SJCRH30 (cell line): ENCODE measurements at regions not wholly inside any gene's neighbourhood (a gene's known extent, or its start where the extent isn't known, plus 50 kb on each side); places are given as distances from the start of the nearest gene placed in this dataset.

Source experiments
- DNase-seq, 2 experiments: peaks; one replicate each; pipeline ENCODE4 v3.0.0-alpha.2; 2015 to 2020
- H3K27ac ChIP-seq: fragments of 250-450 bp; sonication (Bioruptor Pico); 2 replicates; pipeline ENCODE4 v1.5.1; 2020; ENCODE audit warnings: mild to moderate bottlenecking, moderate library complexity
- H3K27me3 ChIP-seq: fragments of 250-450 bp; sonication (Bioruptor Pico); 2 replicates; pipeline ENCODE4 v1.5.1; 2020; ENCODE audit warnings: mild to moderate bottlenecking, moderate library complexity
- H3K36me3 ChIP-seq: fragments of 250-450 bp; sonication (Bioruptor Pico); 2 replicates; pipeline ENCODE4 v1.5.1; 2020; ENCODE audit warnings: mild to moderate bottlenecking, moderate library complexity
- H3K4me1 ChIP-seq: fragments of 250-450 bp; sonication (Bioruptor Pico); 2 replicates; pipeline ENCODE4 v1.5.1; 2020; ENCODE audit warnings: mild to moderate bottlenecking, moderate library complexity
- H3K4me3 ChIP-seq: fragments of 250-450 bp; sonication (Bioruptor Pico); 2 replicates; pipeline ENCODE4 v1.5.1; 2020; ENCODE audit warnings: mild to moderate bottlenecking, moderate library complexity
- H3K9me3 ChIP-seq: fragments of 250-450 bp; sonication (Bioruptor Pico); replicated peaks from 2 replicates; pipeline ENCODE4 v1.5.1; 2020; ENCODE audit warnings: mild to moderate bottlenecking, moderate library complexity

- no peaks in the 10 kb centered on the region for H3K36me3 ChIP-seq
- no peak for DNase-seq
- H3K4me1 ChIP-seq = peaks cover 8% of the 10 kb centered on the region
- peaks cover 23% of the 10 kb centered on the region for H3K27me3 ChIP-seq
- H3K4me3 ChIP-seq = no peak overlapping the region
- no peaks in the 10 kb centered on the region for H3K9me3 ChIP-seq
- no peak overlapping the region for H3K27ac ChIP-seq
Observed at GRCh38 chr2:120570001-120570400, 165.7 kb upstream of the GLI2 start.

DNA sequence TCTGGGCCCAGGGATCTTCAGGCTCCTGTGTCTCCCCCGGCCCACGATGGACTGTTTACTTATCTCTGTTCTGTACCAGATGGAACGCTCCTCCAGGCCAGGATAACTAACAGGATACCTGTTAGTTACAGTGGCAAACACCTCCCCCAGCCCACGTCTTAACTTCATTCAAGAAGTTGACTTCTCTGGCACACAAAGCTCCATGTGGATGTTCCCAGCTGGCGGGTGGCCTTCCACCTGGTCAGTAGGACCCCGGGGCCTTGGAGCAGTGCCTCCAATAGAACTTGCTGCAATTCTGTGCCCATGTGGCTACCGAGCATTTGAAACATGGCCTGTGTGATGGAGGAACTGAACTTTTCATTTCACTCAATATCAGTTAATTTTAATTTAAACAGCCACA, 165.1 kb upstream of the GLI2 start:
- Histone ChIP-seq H3K27me3 (peaks cover 22% of the 10 kb centered on the region), H3K4me3 (no peak overlapping the region), H3K36me3 (no peaks in the 10 kb centered on the region), H3K9me3 (no peaks in the 10 kb centered on the region), H3K27ac (no peak overlapping the region), H3K4me1 (peaks cover 8% of the 10 kb centered on the region)
- no peak for DNase-seq

DNA sequence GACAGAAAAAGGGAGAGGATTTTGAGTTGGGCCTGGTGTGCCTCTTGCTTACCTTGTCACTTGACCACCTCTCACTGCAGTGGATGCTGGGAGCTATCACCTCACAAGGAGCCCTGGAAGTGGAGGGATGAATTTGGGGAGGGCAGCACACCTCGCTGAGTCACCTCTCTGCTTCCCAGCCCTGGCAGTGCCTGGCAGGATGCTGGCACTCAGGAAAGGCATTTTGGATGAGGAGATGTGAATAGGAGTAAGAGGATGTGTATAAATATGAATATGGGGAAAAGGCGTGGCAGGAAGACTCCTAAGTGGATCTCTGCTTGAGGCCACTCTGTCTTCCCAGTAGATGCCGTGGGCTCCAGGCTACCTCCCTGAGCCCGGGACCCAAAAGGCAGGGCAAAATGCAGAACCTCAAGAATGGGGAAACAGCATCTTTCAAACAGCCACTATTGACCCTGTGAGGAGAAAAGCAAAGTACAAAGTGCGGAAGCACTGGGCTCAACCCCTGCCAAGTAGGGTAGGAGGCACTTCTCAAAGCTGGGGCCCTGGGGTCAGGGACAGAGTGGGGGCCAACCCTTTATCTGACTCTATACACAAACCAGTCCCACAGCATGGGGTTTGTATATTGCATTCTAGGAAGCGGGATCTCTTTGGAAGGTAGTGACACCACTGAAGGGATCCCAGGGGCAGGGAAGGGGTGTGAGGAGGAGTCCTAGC, 164.5 kb upstream of the GLI2 start:
- Histone ChIP-seq H3K27ac (no peak overlapping the region), H3K4me3 (no peak overlapping the region), H3K9me3 (no peaks in the 10 kb centered on the region), H3K4me1 (peaks cover 5% of the 10 kb centered on the region), H3K36me3 (no peaks in the 10 kb centered on the region), H3K27me3 (peaks cover 15% of the 10 kb centered on the region; the same call in 1 of the 2 replicates)
- DNase-seq = no peak

DNA sequence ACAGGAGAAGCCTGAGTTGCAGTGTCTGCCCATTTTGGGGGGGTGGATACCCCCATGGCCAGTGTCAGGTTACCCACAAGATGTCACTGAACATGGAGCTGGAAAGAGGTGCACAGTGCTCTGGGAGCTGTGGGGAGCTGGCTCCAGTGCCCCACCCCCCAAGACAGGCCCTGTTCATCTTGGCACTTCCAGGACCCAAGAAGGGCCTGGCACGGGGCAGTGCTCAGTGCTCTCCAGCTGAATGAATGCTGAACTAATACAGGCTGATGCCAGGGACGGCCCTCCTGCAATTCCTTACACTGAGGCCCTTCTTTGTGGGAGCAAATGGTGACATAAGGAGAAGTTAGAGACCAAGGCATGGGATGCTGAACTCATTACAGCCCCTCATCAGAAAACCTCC, 163.4 kb upstream of the GLI2 start:
- Histone ChIP-seq H3K27me3 (peaks cover 7% of the 10 kb centered on the region; the same call in 1 of the 2 replicates), H3K9me3 (no peaks in the 10 kb centered on the region), H3K27ac (no peak overlapping the region), H3K4me3 (no peak overlapping the region), H3K36me3 (no peaks in the 10 kb centered on the region), H3K4me1 (no peaks in the 10 kb centered on the region)
- DNase-seq = no peak

- Histone ChIP-seq H3K4me3 (no peak overlapping the region), H3K9me3 (no peaks in the 10 kb centered on the region), H3K27ac (no peak overlapping the region), H3K27me3 (no peaks in the 10 kb centered on the region), H3K4me1 (no peaks in the 10 kb centered on the region), H3K36me3 (no peaks in the 10 kb centered on the region)
- DNase-seq = no peak
Observed at GRCh38 chr2:120574620-120575019, 161.0 kb upstream of the GLI2 start.

DNA sequence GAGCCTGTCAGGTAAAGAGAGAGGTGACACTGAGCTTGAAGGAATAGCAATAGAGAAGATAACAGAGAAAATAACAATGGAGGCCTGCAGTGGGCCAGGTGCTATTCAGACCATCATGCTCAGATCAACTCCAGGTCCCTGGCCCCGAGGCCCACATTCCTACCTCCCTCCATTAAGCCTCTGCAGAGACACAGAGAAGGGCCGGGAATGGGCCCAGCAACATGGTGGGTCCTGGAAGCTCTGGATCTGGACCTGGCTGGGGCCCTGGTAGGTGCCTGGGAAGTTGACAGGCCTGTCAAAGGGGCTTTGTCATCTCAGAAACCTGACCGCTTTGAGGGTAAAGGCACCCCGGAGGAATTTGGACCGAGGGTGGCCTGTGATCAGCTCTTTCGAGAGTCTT, 159.7 kb upstream of the GLI2 start:
- no peak for DNase-seq
- Histone ChIP-seq H3K27me3 (no peaks in the 10 kb centered on the region), H3K27ac (no peak overlapping the region), H3K4me1 (no peaks in the 10 kb centered on the region), H3K9me3 (no peaks in the 10 kb centered on the region), H3K4me3 (no peak overlapping the region), H3K36me3 (no peaks in the 10 kb centered on the region)

DNA sequence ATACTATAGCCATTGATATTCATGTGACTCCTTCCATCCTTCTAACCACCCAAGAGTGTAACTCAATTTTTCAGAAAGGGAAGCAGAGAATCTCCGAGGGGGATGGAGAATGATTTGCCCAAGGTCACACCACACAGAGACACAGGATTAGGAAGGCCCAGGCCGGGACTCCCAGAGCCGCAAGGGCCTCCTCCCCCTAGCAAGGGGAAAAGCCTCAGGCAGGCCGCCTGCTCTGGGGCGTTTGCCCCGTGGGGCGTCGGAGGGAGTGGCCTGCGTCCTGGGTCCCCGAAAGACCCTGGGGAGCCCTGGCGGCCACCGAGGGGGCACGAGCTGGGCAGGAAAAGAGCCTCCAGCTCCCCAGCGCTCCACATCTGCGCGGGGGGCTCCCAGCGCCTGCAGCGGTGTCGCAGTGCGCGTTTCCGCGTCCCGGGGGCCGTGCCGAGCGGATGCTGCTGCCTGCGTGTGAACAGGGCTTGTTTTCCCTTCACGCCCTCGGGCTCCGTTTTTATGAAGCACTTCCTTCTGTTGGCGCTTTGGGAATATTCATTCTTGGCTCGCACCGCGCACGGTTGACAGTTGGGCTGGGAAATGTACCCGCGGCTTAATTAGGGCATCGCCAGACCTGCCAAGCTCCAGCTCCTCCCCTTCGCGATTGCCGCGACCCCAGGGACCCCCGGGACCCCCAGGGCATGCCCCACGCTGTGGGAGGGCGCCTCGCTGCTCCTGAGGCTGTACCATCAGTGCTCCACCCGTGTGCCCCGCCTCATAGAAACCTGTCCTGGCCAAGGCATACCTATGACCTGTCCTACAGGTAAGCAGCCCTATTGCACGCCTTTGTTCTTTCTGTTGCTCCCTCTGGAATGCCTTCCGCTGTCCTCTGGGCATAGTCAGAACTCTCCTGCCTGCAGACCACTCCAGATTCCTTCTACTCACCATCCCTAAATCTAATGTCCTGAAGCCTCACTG, 158.9 kb upstream of the GLI2 start:
- H3K4me3 ChIP-seq = no peak overlapping the region
- H3K36me3 ChIP-seq = no peaks in the 10 kb centered on the region
- H3K4me1 ChIP-seq = no peaks in the 10 kb centered on the region
- no peaks in the 10 kb centered on the region for H3K27me3 ChIP-seq
- H3K27ac ChIP-seq = no peak overlapping the region
- no peaks in the 10 kb centered on the region for H3K9me3 ChIP-seq
- no peak for DNase-seq

- no peaks in the 10 kb centered on the region for H3K4me1 ChIP-seq
- no peak for DNase-seq
- H3K27me3 ChIP-seq = no peaks in the 10 kb centered on the region
- no peak overlapping the region for H3K4me3 ChIP-seq
- no peaks in the 10 kb centered on the region for H3K36me3 ChIP-seq
- no peaks in the 10 kb centered on the region for H3K9me3 ChIP-seq
- no peak overlapping the region for H3K27ac ChIP-seq
Observed at GRCh38 chr2:120577721-120578295, 157.9 kb upstream of the GLI2 start.

DNA sequence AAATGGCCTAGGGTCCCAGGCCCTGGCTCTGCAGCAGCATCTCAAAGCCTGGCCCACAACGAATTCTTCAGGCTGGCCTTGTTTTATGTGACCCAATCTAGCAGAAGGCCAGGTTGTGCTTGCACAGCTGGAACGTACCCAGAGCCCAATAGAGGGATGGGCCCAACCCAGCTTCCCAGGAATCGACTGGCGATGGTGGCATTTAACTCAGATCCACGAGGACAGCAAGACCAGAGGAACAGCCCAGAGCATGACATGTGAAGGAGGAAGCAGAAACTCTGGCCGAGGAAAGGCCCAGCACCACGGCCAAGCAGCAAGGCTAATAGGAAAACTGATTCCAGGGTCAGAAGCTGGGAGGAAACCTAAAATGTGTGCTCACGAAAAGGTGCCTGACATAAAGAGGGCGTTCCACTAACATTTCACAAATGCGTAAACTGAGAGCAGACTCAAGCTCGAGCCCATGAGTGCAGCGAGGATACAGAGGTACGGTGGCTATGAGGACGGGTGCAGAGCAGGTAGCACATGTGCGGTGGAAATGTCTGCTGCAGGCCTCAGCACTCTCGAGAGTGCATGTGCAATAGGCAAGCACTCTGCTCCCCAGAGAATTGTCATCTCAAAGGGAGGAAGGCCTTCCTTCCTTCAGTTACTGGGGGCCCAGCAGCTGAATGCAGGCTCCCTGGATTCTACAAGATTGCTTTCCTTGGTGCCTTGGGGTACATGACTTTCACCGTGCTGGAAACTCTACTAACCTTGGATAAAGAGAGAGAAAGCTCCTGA, 156.9 kb upstream of the GLI2 start:
- Histone ChIP-seq H3K9me3 (no peaks in the 10 kb centered on the region), H3K36me3 (no peaks in the 10 kb centered on the region), H3K27me3 (no peaks in the 10 kb centered on the region), H3K4me1 (no peaks in the 10 kb centered on the region), H3K27ac (no peak overlapping the region), H3K4me3 (no peak overlapping the region)
- no peak for DNase-seq

DNA sequence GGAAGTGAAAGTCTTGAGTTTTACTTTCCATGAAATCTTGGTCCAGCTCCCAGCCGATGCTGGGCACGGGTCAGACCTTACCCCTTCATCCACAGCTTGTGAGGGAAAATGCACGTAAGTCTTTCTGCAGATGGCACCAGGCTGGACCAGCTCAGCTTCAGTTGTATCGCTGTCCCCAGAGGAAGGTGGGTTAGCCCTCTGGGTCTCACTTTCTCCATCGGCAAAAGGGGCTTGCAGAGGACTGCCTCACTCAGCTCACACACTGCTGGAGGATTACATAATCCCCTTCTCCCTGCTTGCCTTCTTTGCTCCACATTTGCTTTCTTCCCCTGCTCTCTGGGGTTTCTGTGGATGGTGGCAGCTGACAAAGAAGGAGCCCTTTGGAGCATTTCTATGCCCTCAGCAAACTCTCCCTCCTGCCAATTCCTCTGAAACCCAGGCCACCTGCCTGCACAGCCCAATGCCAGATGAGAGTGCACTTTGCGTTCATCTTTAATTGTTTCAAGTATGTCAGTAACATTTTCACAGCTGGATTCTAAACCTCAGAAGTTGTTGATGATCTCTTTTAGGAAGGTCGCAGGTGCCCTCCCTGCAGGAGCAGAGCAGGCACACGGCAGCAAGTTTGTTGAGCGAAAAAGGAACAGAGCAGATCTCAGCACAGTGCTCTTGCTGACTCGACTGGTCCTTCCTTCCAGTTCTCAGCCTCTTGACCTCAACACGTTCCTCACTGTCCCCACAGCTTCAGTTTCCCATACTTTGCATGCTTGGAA, 155.6 kb upstream of the GLI2 start:
- H3K9me3 ChIP-seq = no peaks in the 10 kb centered on the region
- no peaks in the 10 kb centered on the region for H3K36me3 ChIP-seq
- no peak overlapping the region for H3K4me3 ChIP-seq
- DNase-seq = no peak
- no peak overlapping the region for H3K27ac ChIP-seq
- H3K4me1 ChIP-seq = no peaks in the 10 kb centered on the region
- H3K27me3 ChIP-seq = no peaks in the 10 kb centered on the region

- Histone ChIP-seq H3K4me3 (no peak overlapping the region), H3K27me3 (no peaks in the 10 kb centered on the region), H3K27ac (no peak overlapping the region), H3K4me1 (no peaks in the 10 kb centered on the region), H3K9me3 (no peaks in the 10 kb centered on the region), H3K36me3 (no peaks in the 10 kb centered on the region)
- no peak for DNase-seq
Observed at GRCh38 chr2:120580709-120581108, 155.0 kb upstream of the GLI2 start.

GRCh38 chr2:120583121-120583520, 152.5 kb upstream of the GLI2 start:
- Histone ChIP-seq H3K4me3 (no peak overlapping the region), H3K27ac (no peak overlapping the region), H3K27me3 (no peaks in the 10 kb centered on the region), H3K9me3 (no peaks in the 10 kb centered on the region), H3K4me1 (no peaks in the 10 kb centered on the region), H3K36me3 (no peaks in the 10 kb centered on the region)
- DNase-seq = no peak

DNA sequence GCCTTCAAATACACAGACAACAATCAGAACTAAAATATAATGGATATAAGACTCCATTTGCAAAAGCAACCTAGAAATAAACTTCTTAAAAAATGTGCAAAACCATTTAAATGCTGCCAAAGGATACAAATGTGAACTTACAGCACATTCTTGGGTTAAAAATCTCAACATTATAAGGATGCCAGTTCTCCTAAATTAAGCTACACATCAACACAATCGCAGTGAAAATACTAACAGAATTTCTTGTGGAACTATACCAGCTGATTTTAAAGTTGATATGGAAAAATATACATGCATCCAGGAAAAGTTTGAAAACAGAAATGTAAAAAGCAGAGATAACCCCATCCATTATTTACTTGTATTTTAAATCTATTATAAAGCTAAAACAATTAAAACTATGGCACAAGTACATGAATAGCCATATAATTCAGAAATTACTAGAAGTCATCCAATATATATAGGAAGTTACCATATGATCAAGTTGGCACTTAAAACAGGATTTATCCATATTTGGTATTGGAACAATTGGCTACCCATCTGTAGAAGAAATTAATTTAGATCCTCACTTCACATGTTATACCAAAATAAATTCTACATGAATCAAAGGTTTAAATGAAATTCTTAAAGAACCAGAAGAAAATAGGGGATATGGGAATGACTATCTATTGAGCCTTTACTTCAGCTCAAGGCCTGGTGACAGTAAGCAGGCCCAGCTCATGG, 151.7 kb upstream of the GLI2 start:
- Histone ChIP-seq H3K4me1 (no peaks in the 10 kb centered on the region), H3K27me3 (no peaks in the 10 kb centered on the region)

More for the DNA sequence above, 151.7 kb upstream of the GLI2 start:
- Histone ChIP-seq H3K4me3 (no peak overlapping the region), H3K27ac (no peak overlapping the region), H3K9me3 (no peaks in the 10 kb centered on the region), H3K36me3 (no peaks in the 10 kb centered on the region)
- no peak for DNase-seq
